ENCODE measurements at regions not wholly inside any gene's neighbourhood (a gene's known extent, or its start where the extent isn't known, plus 50 kb on each side); places are given as distances from the start of the nearest gene placed in this dataset.

- no peaks in the 10 kb centered on the region for H3K9me3 ChIP-seq (ENCODE audit: control insufficient read depth, insufficient read depth, low read depth, low read length)
- no peaks in the 10 kb centered on the region for H3K36me3 ChIP-seq (ENCODE audit: control insufficient read depth, insufficient read depth, low read length)
- H3K27me3 ChIP-seq (ENCODE audit: control insufficient read depth, insufficient read depth, low read length) = no peaks in the 10 kb centered on the region
- H3K4me1 ChIP-seq (ENCODE audit: control insufficient read depth, extremely low read depth, insufficient read depth, low read length) = no peaks in the 10 kb centered on the region
- H4K20me1 ChIP-seq (ENCODE audit: control insufficient read depth, extremely low read depth, insufficient read depth, low read length) = no peaks in the 10 kb centered on the region
- H3K27ac ChIP-seq (ENCODE audit: insufficient read depth, low read length) = peak overlapping the region; percentile 57
- TF ChIP-seq, protein P1, sequence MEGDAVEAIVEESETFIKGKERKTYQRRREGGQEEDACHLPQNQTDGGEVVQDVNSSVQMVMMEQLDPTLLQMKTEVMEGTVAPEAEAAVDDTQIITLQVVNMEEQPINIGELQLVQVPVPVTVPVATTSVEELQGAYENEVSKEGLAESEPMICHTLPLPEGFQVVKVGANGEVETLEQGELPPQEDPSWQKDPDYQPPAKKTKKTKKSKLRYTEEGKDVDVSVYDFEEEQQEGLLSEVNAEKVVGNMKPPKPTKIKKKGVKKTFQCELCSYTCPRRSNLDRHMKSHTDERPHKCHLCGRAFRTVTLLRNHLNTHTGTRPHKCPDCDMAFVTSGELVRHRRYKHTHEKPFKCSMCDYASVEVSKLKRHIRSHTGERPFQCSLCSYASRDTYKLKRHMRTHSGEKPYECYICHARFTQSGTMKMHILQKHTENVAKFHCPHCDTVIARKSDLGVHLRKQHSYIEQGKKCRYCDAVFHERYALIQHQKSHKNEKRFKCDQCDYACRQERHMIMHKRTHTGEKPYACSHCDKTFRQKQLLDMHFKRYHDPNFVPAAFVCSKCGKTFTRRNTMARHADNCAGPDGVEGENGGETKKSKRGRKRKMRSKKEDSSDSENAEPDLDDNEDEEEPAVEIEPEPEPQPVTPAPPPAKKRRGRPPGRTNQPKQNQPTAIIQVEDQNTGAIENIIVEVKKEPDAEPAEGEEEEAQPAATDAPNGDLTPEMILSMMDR (conservative IDR thresholded peaks at IDR 0.05 in 1 of 2, IDR thresholded peaks at IDR 0.05 in 1 of 2; ENCODE audit: low read depth in 1 of 2, low read length in 2 of 2) = no peak
- no peak for TF ChIP-seq EZH2 (IDR thresholded peaks at IDR 0.05; ENCODE audit: low read length, missing control alignments)
- H3K79me2 ChIP-seq (ENCODE audit: control insufficient read depth, insufficient read depth, low read length) = no peaks in the 10 kb centered on the region
- peak; percentile 73 to 80 for DNase-seq (ENCODE audit: low read depth in 2 of 2)
- peak overlapping the region; percentile 44 for H3K9ac ChIP-seq (ENCODE audit: insufficient read depth, low read length)
- peak overlapping the region; percentile 63 to 75 (median 67) for H3K4me3 ChIP-seq (replicated peaks in 1 of 4; ENCODE audit: control extremely low read depth in 1 of 4, insufficient read depth in 1 of 4, low read depth in 3 of 4, low read length in 4 of 4)
- peak overlapping the region; percentile 92 for H2AFZ ChIP-seq (ENCODE audit: low read length)
- peak overlapping the region; percentile 92 for H3K4me2 ChIP-seq (ENCODE audit: extremely low read depth, insufficient read depth, low read length)
Observed at GRCh38 chr2:226030788-226031646, 631.5 kb downstream of the NYAP2 start.

- H3K36me3 ChIP-seq (ENCODE audit: control insufficient read depth, insufficient read depth, low read length) = no peaks in the 10 kb centered on the region
- no peaks in the 10 kb centered on the region for H4K20me1 ChIP-seq (ENCODE audit: control insufficient read depth, extremely low read depth, insufficient read depth, low read length)
- H3K4me2 ChIP-seq (ENCODE audit: extremely low read depth, insufficient read depth, low read length) = no peak overlapping the region
- no peak overlapping the region for H3K27ac ChIP-seq (ENCODE audit: insufficient read depth, low read length)
- no peaks in the 10 kb centered on the region for H3K27me3 ChIP-seq (ENCODE audit: control insufficient read depth, insufficient read depth, low read length)
- H3K9ac ChIP-seq (ENCODE audit: insufficient read depth, low read length) = no peak overlapping the region
- no peaks in the 10 kb centered on the region for H3K4me1 ChIP-seq (ENCODE audit: control insufficient read depth, extremely low read depth, insufficient read depth, low read length)
- no peaks in the 10 kb centered on the region for H3K9me3 ChIP-seq (ENCODE audit: control insufficient read depth, insufficient read depth, low read depth, low read length)
- no peak for TF ChIP-seq EZH2 (IDR thresholded peaks at IDR 0.05; ENCODE audit: low read length, missing control alignments)
- TF ChIP-seq, protein P1 (conservative IDR thresholded peaks at IDR 0.05 in 1 of 2, IDR thresholded peaks at IDR 0.05 in 1 of 2; ENCODE audit: low read depth in 1 of 2, low read length in 2 of 2) = no peak
- H3K79me2 ChIP-seq (ENCODE audit: control insufficient read depth, insufficient read depth, low read length) = no peaks in the 10 kb centered on the region
- H2AFZ ChIP-seq (ENCODE audit: low read length) = no peak overlapping the region
- peak overlapping the region in 1 of 4 experiments; percentile 75 for H3K4me3 ChIP-seq (replicated peaks in 1 of 4; ENCODE audit: control extremely low read depth in 1 of 4, insufficient read depth in 1 of 4, low read depth in 3 of 4, low read length in 4 of 4)
- DNase-seq (ENCODE audit: low read depth in 2 of 2) = no peak
Observed at GRCh38 chr2:226030369-226030768, 630.9 kb downstream of the NYAP2 start.

DNA sequence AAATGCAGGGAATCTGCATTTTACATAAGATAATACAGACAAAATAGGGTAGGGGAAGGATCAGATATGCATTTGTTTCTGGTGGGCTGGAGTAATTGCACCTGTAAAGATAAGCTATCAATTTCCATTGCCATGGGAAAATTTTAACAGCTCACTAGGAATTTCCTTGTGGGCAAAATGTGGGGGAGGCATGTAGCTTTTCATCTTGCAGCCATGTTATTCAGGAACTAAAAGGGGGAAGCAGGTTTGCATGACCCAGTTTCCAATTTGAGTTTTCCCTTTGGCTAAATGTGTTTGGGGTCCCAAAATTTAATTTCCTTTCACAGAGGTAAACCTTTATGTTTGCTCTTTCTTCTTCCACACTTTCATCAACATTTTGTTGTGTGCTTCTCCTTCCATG, 624.4 kb downstream of the NYAP2 start:
- Histone ChIP-seq H3K9ac (ENCODE audit: insufficient read depth, low read length) (no peak overlapping the region), H3K27me3 (ENCODE audit: control insufficient read depth, insufficient read depth, low read length) (no peaks in the 10 kb centered on the region), H3K79me2 (ENCODE audit: control insufficient read depth, insufficient read depth, low read length) (no peaks in the 10 kb centered on the region), H3K4me2 (ENCODE audit: extremely low read depth, insufficient read depth, low read length) (no peak overlapping the region), H2AFZ (ENCODE audit: low read length) (no peak overlapping the region), H3K27ac (ENCODE audit: insufficient read depth, low read length) (no peak overlapping the region), H3K4me1 (ENCODE audit: control insufficient read depth, extremely low read depth, insufficient read depth, low read length) (no peaks in the 10 kb centered on the region), H4K20me1 (ENCODE audit: control insufficient read depth, extremely low read depth, insufficient read depth, low read length) (no peaks in the 10 kb centered on the region), H3K4me3 (replicated peaks in 1 of 4; ENCODE audit: control extremely low read depth in 1 of 4, insufficient read depth in 1 of 4, low read depth in 3 of 4, low read length in 4 of 4) (no peak overlapping the region), H3K9me3 (ENCODE audit: control insufficient read depth, insufficient read depth, low read depth, low read length) (no peaks in the 10 kb centered on the region), H3K36me3 (ENCODE audit: control insufficient read depth, insufficient read depth, low read length) (no peaks in the 10 kb centered on the region)
- DNase-seq (ENCODE audit: low read depth in 2 of 2) = no peak
- TF ChIP-seq, protein P1 (conservative IDR thresholded peaks at IDR 0.05 in 1 of 2, IDR thresholded peaks at IDR 0.05 in 1 of 2; ENCODE audit: low read depth in 1 of 2, low read length in 2 of 2) = no peak
- no peak for TF ChIP-seq EZH2 (IDR thresholded peaks at IDR 0.05; ENCODE audit: low read length, missing control alignments)
